HG03442 (cell line): ENCODE measurements at regions not wholly inside any gene's neighbourhood (a gene's known extent, or its start where the extent isn't known, plus 50 kb on each side); places are given as distances from the start of the nearest gene placed in this dataset.

Experiments used
- ATAC-seq: cut with Tn5 transposase; IDR thresholded peaks from one replicate; pipeline ENCODE4 v1.9.1; 2021; ENCODE audit warnings: mild to moderate bottlenecking, moderate library complexity; ENCODE audit not compliant: unreplicated experiment

GRCh38 chr1:234694661-234695060 lies 84.7 kb upstream of the IRF2BP2 start:
- no peak for ATAC-seq

- ATAC-seq = no peak
Measured at GRCh38 chr1:234692966-234693580, 83.1 kb upstream of the IRF2BP2 start.

GRCh38 chr1:234691567-234691966 lies 81.6 kb upstream of the IRF2BP2 start:
- ATAC-seq = no peak

GRCh38 chr1:234690872-234691271 lies 80.9 kb upstream of the IRF2BP2 start:
- ATAC-seq = no peak

GRCh38 chr1:234689236-234689635 lies 79.3 kb upstream of the IRF2BP2 start:
- ATAC-seq = no peak

GRCh38 chr1:234687011-234687410 lies 77.0 kb upstream of the IRF2BP2 start:
- no peak for ATAC-seq

GRCh38 chr1:234686035-234686434 lies 76.1 kb upstream of the IRF2BP2 start:
- ATAC-seq = no peak

GRCh38 chr1:234684856-234685255 lies 74.9 kb upstream of the IRF2BP2 start:
- no peak for ATAC-seq

- no peak for ATAC-seq
Measured at GRCh38 chr1:234683861-234684632, 74.1 kb upstream of the IRF2BP2 start.

- ATAC-seq = no peak
Measured at GRCh38 chr1:234683127-234683860, 73.3 kb upstream of the IRF2BP2 start.

- ATAC-seq = no peak
Measured at GRCh38 chr1:234681990-234682389, 72.0 kb upstream of the IRF2BP2 start.

- no peak for ATAC-seq
Measured at GRCh38 chr1:234681065-234681464, 71.1 kb upstream of the IRF2BP2 start.

- no peak for ATAC-seq
Measured at GRCh38 chr1:234680331-234680904, 70.4 kb upstream of the IRF2BP2 start.

GRCh38 chr1:234676103-234676594 lies 66.2 kb upstream of the IRF2BP2 start:
- peak; percentile 68 for ATAC-seq

- peak; percentile 10 for ATAC-seq
Measured at GRCh38 chr1:234675572-234675971, 65.6 kb upstream of the IRF2BP2 start.

- no peak for ATAC-seq
Measured at GRCh38 chr1:234675006-234675405, 65.0 kb upstream of the IRF2BP2 start.

GRCh38 chr1:234674218-234674815 lies 64.3 kb upstream of the IRF2BP2 start:
- no peak for ATAC-seq

GRCh38 chr1:234672349-234673135 lies 62.6 kb upstream of the IRF2BP2 start:
- ATAC-seq = no peak

- no peak for ATAC-seq
Measured at GRCh38 chr1:234670967-234671626, 61.1 kb upstream of the IRF2BP2 start.

- no peak for ATAC-seq
Measured at GRCh38 chr1:234669499-234669898, 59.5 kb upstream of the IRF2BP2 start.
